ENCODE measurements at regions not wholly inside any gene's neighbourhood (a gene's known extent, or its start where the extent isn't known, plus 50 kb on each side); places are given as distances from the start of the nearest gene placed in this dataset.

- no peak for TF ChIP-seq CTCF (conservative IDR thresholded peaks at IDR 0.05)
- no peak for TF ChIP-seq ZFX (IDR thresholded peaks at IDR 0.05)
Measured at GRCh38 chr6:143562143-143562542, 50.6 kb upstream of the FUCA2 start.
